ENCODE measurements at regions not wholly inside any gene's neighbourhood (a gene's known extent, or its start where the extent isn't known, plus 50 kb on each side); places are given as distances from the start of the nearest gene placed in this dataset.

DNA sequence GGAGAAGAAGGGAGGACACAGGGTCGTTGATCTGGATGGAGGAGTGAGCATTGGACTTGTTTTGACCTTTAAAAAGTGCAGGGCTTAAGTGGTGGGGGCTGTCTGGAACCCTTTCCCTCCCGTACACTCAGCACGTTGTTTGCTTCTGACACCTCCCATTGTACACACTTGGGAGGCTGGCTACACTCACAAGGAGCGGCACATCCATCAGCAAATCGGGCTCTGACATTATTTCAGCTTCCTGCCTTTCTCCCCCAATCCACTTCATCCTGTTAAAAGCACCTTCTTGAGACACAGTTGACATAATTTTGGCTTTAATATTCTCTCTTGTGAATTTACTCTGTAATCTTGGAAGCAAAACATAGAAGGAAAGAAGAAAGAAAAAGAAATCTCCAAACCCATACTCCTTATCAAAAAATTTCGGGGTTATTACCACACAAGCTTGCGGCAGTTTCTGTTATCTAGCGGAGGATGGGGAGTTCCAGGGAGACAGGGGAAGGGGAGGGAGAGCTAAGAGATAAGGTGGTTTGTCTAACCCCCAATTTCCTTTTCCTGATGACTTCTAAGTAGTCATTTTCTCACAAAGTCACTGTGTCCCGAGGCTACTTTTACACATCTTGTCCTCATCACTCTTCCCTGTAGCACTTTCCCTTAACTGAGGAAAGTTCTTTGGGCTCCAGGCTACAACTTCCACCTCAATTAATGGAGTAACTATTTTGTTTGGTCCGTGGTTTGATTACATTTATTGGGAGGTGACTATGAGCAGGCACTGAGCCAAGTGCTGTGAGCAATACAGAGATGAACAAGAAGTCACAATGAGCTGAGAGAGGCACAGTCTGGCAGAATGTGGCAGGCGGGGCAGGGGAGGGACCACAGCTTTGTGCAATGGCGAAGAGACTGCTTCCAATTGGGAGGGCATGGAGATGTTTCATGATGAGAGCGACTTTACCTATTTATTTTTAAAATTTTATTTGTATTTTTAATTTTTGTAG is 240.1 kb upstream of the MEX3C start:
- Mint-ChIP-seq H3K27me3 (ENCODE audit: low read depth) (peaks cover 19% of the 10 kb centered on the region), H3K4me3 (no peak overlapping the region), H3K36me3 (ENCODE audit: low read depth) (no peaks in the 10 kb centered on the region), H3K9me3 (no peaks in the 10 kb centered on the region), H3K27ac (no peak overlapping the region), H3K4me1 (ENCODE audit: low read depth) (peaks cover 15% of the 10 kb centered on the region)

DNA sequence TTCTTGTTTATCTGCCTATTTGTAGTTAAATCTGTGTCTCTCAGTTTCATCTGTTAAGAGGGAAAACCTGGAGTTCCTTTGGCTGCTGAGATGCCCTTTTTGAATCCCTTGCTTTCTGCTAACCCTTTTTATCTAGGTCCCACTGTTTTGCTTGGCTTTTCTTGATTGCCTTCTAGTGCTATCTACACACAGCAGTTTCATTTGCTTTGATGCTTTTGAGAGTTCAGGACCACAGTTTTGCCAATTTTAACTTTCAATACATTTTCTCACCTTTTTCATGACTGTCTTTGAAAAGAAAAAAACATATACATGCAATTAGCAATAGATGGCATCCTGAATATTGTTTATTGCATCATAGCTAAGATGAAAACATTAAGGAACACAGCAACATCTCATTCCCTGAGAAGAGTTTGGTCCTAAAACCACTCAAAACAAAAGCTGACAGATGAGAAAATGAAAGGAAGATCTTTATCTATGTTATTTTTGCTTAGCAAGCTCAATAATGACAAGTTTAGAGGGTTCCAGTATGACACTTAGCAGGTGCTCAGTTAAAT is 241.4 kb upstream of the MEX3C start:
- H3K36me3 Mint-ChIP-seq (ENCODE audit: low read depth): no peaks in the 10 kb centered on the region
- no peak overlapping the region for H3K4me3 Mint-ChIP-seq
- peaks cover 15% of the 10 kb centered on the region for H3K4me1 Mint-ChIP-seq (ENCODE audit: low read depth)
- no peaks in the 10 kb centered on the region for H3K9me3 Mint-ChIP-seq
- no peak overlapping the region for H3K27ac Mint-ChIP-seq
- peaks cover 26% of the 10 kb centered on the region for H3K27me3 Mint-ChIP-seq (ENCODE audit: low read depth)

GRCh38 chr18:51442012-51442411 is 244.5 kb upstream of the MEX3C start:
- peaks cover 13% of the 10 kb centered on the region for H3K4me1 Mint-ChIP-seq (ENCODE audit: low read depth)
- peaks cover 21% of the 10 kb centered on the region for H3K27me3 Mint-ChIP-seq (ENCODE audit: low read depth)
- no peak overlapping the region for H3K27ac Mint-ChIP-seq
- no peaks in the 10 kb centered on the region for H3K9me3 Mint-ChIP-seq
- H3K36me3 Mint-ChIP-seq (ENCODE audit: low read depth): no peaks in the 10 kb centered on the region
- no peak overlapping the region for H3K4me3 Mint-ChIP-seq

- Mint-ChIP-seq H3K36me3 (ENCODE audit: low read depth) (no peaks in the 10 kb centered on the region), H3K27me3 (ENCODE audit: low read depth) (peaks cover 7% of the 10 kb centered on the region), H3K4me1 (ENCODE audit: low read depth) (no peaks in the 10 kb centered on the region), H3K9me3 (no peaks in the 10 kb centered on the region), H3K4me3 (no peak overlapping the region), H3K27ac (no peak overlapping the region)
Measured at GRCh38 chr18:51446571-51447210, 249.2 kb upstream of the MEX3C start.

- no peak overlapping the region for H3K27ac Mint-ChIP-seq
Measured at GRCh38 chr18:51447351-51448342, 250.2 kb upstream of the MEX3C start.

GRCh38 chr18:51448949-51449348 is 251.5 kb upstream of the MEX3C start:
- Mint-ChIP-seq H3K36me3 (ENCODE audit: low read depth) (no peaks in the 10 kb centered on the region), H3K4me3 (no peak overlapping the region), H3K9me3 (no peaks in the 10 kb centered on the region), H3K4me1 (ENCODE audit: low read depth) (no peaks in the 10 kb centered on the region), H3K27me3 (ENCODE audit: low read depth) (no peaks in the 10 kb centered on the region), H3K27ac (no peak overlapping the region)

More at GRCh38 chr18:51447351-51448342, 250.2 kb upstream of the MEX3C start:
- no peaks in the 10 kb centered on the region for H3K9me3 Mint-ChIP-seq
- H3K27me3 Mint-ChIP-seq (ENCODE audit: low read depth): peaks cover 6% of the 10 kb centered on the region
- no peaks in the 10 kb centered on the region for H3K4me1 Mint-ChIP-seq (ENCODE audit: low read depth)
- no peaks in the 10 kb centered on the region for H3K36me3 Mint-ChIP-seq (ENCODE audit: low read depth)
- no peak overlapping the region for H3K4me3 Mint-ChIP-seq

GRCh38 chr18:51453594-51453993 is 256.1 kb upstream of the MEX3C start:
- no peaks in the 10 kb centered on the region for H3K36me3 Mint-ChIP-seq (ENCODE audit: low read depth)
- no peak overlapping the region for H3K27ac Mint-ChIP-seq
- H3K4me3 Mint-ChIP-seq: no peak overlapping the region
- no peaks in the 10 kb centered on the region for H3K9me3 Mint-ChIP-seq
- H3K4me1 Mint-ChIP-seq (ENCODE audit: low read depth): no peaks in the 10 kb centered on the region
- no peaks in the 10 kb centered on the region for H3K27me3 Mint-ChIP-seq (ENCODE audit: low read depth)

DNA sequence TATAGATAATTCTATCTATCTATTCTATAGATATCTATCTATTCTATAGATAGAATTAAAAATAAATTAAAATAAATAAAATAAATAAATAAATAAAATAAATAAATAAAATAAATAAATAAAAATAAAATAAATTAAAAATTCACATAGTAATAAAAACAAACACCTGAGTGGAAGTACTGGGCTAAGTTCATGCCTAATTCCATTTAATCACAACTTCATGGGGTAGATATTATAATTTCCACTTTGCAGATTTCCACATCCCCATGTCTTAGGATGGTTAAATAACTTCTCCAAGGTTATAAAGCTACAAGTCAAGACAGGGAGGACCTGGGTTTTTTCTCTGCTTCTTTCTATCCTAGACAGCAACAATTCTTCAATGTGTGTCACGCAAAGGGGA is 261.4 kb upstream of the MEX3C start:
- H3K27ac Mint-ChIP-seq: no peak overlapping the region
- H3K4me1 Mint-ChIP-seq (ENCODE audit: low read depth): no peaks in the 10 kb centered on the region
- peaks cover 6% of the 10 kb centered on the region for H3K27me3 Mint-ChIP-seq (ENCODE audit: low read depth)
- H3K4me3 Mint-ChIP-seq: no peak overlapping the region
- no peaks in the 10 kb centered on the region for H3K36me3 Mint-ChIP-seq (ENCODE audit: low read depth)
- H3K9me3 Mint-ChIP-seq: no peaks in the 10 kb centered on the region

- H3K36me3 Mint-ChIP-seq (ENCODE audit: low read depth): no peaks in the 10 kb centered on the region
- H3K27me3 Mint-ChIP-seq (ENCODE audit: low read depth): peaks cover 6% of the 10 kb centered on the region
- no peak overlapping the region for H3K27ac Mint-ChIP-seq
- no peaks in the 10 kb centered on the region for H3K9me3 Mint-ChIP-seq
- H3K4me1 Mint-ChIP-seq (ENCODE audit: low read depth): no peaks in the 10 kb centered on the region
- no peak overlapping the region for H3K4me3 Mint-ChIP-seq
Measured at GRCh38 chr18:51461956-51462355, 264.5 kb upstream of the MEX3C start.

- Mint-ChIP-seq H3K4me1 (ENCODE audit: low read depth) (no peaks in the 10 kb centered on the region), H3K27ac (no peak overlapping the region), H3K36me3 (ENCODE audit: low read depth) (no peaks in the 10 kb centered on the region), H3K9me3 (no peaks in the 10 kb centered on the region), H3K27me3 (ENCODE audit: low read depth) (peaks cover 6% of the 10 kb centered on the region), H3K4me3 (no peak overlapping the region)
Measured at GRCh38 chr18:51463483-51464136, 266.1 kb upstream of the MEX3C start.

DNA sequence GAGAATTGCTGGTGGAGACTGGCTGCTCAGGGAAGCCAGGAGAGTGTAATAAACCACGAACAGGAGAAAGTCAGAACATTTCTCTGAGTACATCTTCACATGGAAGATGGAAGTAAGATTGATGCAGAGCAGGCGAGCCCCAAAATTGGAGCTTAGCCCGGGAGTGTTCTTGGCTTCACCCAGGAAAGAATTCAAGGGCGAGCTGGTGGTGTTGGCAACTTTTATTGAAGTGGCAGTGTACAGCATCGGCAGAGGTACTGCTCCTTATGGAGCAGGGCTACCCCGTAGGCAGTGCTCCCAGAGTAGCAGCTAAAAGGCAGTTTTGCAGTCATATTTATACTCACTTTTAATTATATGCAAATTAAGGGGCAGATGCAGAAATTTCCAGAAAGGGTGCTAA is 281.4 kb upstream of the MEX3C start:
- Mint-ChIP-seq H3K27me3 (ENCODE audit: low read depth) (peaks cover 6% of the 10 kb centered on the region), H3K36me3 (ENCODE audit: low read depth) (no peaks in the 10 kb centered on the region), H3K4me1 (ENCODE audit: low read depth) (no peaks in the 10 kb centered on the region), H3K27ac (no peak overlapping the region), H3K4me3 (no peak overlapping the region), H3K9me3 (no peaks in the 10 kb centered on the region)

- no peak overlapping the region for H3K4me3 Mint-ChIP-seq
- H3K4me1 Mint-ChIP-seq (ENCODE audit: low read depth): no peaks in the 10 kb centered on the region
- H3K9me3 Mint-ChIP-seq: no peaks in the 10 kb centered on the region
- H3K36me3 Mint-ChIP-seq (ENCODE audit: low read depth): no peaks in the 10 kb centered on the region
- no peak overlapping the region for H3K27ac Mint-ChIP-seq
- peaks cover 6% of the 10 kb centered on the region for H3K27me3 Mint-ChIP-seq (ENCODE audit: low read depth)
Measured at GRCh38 chr18:51479736-51480135, 282.3 kb upstream of the MEX3C start.

DNA sequence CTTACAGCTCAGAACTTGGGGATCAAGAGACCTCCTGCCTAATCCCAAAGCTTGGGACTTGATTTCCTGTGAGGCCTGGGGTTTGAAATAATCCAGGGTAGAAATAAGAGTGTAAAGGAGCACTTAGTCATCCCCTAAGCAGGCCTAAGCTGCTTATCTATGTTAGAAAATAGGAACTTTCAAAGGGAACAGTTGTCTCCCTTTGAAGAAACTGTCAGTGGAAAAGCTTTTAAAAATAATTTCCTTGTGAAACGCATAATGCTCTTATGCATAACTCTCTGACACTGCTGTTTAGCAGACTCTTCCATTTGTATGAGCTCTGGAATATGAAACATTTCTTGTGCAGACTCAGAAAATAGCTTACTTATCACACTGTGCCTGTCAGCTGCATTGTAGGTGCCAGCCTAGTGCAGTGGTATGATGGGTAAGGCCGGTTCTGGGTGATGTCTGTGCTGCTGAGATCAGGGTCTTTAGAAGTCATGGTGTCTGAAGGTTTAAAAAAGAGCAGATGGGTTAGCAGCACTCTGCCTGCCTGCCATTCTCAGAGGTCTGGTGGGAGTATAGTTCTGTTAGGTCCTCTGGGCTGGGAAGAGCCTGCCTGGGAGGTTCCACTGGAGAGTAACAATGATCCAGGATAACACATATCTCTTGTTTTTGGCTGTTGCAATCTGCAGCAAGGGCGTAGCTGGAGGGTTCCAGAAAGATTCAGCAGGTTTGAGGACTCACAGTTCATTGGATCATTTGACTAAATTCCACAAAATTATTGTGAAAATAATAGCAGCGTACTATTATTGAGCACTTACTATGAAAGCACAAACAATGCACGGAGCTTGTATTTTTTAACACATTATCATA is 283.2 kb upstream of the MEX3C start:
- H3K27me3 Mint-ChIP-seq (ENCODE audit: low read depth): peaks cover 6% of the 10 kb centered on the region
- no peaks in the 10 kb centered on the region for H3K4me1 Mint-ChIP-seq (ENCODE audit: low read depth)
- no peaks in the 10 kb centered on the region for H3K36me3 Mint-ChIP-seq (ENCODE audit: low read depth)
- H3K4me3 Mint-ChIP-seq: no peak overlapping the region
- H3K27ac Mint-ChIP-seq: no peak overlapping the region
- no peaks in the 10 kb centered on the region for H3K9me3 Mint-ChIP-seq
